HFFc6 (cell line): ENCODE measurements at regions not wholly inside any gene's neighbourhood (a gene's known extent, or its start where the extent isn't known, plus 50 kb on each side); places are given as distances from the start of the nearest gene placed in this dataset.
"Not testable (repeated sequence)": the region's sequence is repeated elsewhere in the genome, so short reads cannot be mapped to it uniquely, and the experiment has no call there.

Experiments
- DNase-seq: peaks from one replicate; pipeline ENCODE4 v3.0.0-alpha.2; 2018
- H3K27ac Mint-ChIP-seq: 2 replicates; pipeline ENCODE4 v1.8.0; 2020; ENCODE audit warnings: mild to moderate bottlenecking, mixed read lengths
- H3K27me3 Mint-ChIP-seq: 2 replicates; pipeline ENCODE4 v1.8.0; 2021; ENCODE audit warnings: mild to moderate bottlenecking, moderate library complexity, mixed read lengths; ENCODE audit not compliant: insufficient read depth
- H3K36me3 Mint-ChIP-seq: 2 replicates; pipeline ENCODE4 v1.8.0; 2021; ENCODE audit warnings: low read depth, mixed read lengths
- H3K4me1 Mint-ChIP-seq: 2 replicates; pipeline ENCODE4 v1.8.0; 2020; ENCODE audit warnings: low read depth, mixed read lengths
- H3K4me3 Mint-ChIP-seq: 2 replicates; pipeline ENCODE4 v1.8.0; 2020; ENCODE audit warnings: mild to moderate bottlenecking, moderate library complexity, mixed read lengths
- H3K9me3 Mint-ChIP-seq: 2 replicates; pipeline ENCODE4 v1.8.0; 2020; ENCODE audit warnings: mild to moderate bottlenecking, mixed read lengths
- TF ChIP-seq, protein P1 (sequence below): fragments of 200-600 bp; sonication (generic); IDR thresholded peaks from 2 replicates; pipeline ENCODE4 v1.5.0; 2021; ENCODE audit warnings: antibody characterized with exemption, mild to moderate bottlenecking

DNA sequence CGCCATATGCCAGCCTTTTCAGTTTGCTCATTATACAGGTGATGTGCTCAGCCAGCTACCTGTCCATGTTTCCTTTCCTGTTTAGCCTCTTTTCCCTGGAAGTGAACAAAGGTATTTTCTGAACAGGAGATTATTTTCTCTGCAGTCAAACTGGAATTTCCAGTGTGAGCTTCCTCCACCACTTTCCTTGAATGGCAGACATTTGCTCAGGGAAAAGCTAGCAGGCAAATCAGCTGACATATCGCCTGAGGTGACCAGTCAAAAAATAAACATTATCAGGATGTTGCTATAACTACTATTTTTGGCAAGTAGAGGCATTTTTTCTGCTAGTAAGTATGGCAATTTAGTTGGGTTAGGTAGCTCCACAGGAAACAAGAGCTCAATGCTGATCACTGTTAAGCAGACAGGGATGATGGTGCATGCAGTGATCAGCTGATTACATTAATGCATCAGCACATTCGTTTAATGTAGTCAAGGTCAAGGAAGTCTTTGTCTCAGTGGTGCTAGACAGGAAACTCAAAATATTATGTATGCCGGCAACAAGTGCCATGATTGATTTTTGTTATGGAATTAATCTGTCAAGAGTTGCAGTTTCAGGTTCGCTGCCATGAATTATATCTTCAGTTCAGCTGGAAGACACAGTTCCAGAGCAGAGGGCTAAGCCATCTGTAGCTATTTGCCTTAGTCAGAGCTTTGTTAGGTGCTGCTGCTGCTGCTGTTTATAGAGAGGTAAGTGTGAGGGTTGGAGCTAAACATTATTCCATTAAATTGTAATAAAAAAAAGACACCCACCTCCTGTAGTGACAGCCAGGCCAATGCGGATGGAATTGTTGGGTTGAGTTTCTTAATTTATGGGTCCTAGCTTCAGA, 179.7 kb upstream of the ST6GALNAC5 start:
- TF ChIP-seq, protein P1, sequence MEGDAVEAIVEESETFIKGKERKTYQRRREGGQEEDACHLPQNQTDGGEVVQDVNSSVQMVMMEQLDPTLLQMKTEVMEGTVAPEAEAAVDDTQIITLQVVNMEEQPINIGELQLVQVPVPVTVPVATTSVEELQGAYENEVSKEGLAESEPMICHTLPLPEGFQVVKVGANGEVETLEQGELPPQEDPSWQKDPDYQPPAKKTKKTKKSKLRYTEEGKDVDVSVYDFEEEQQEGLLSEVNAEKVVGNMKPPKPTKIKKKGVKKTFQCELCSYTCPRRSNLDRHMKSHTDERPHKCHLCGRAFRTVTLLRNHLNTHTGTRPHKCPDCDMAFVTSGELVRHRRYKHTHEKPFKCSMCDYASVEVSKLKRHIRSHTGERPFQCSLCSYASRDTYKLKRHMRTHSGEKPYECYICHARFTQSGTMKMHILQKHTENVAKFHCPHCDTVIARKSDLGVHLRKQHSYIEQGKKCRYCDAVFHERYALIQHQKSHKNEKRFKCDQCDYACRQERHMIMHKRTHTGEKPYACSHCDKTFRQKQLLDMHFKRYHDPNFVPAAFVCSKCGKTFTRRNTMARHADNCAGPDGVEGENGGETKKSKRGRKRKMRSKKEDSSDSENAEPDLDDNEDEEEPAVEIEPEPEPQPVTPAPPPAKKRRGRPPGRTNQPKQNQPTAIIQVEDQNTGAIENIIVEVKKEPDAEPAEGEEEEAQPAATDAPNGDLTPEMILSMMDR = no peak
- no peak overlapping the region for H3K27ac Mint-ChIP-seq
- H3K36me3 Mint-ChIP-seq = no peaks in the 10 kb centered on the region
- H3K4me3 Mint-ChIP-seq = no peak overlapping the region
- no peak for DNase-seq
- no peaks in the 10 kb centered on the region; the same call in 1 of the 2 replicates for H3K9me3 Mint-ChIP-seq
- H3K27me3 Mint-ChIP-seq = no peaks in the 10 kb centered on the region; the same call in 1 of the 2 replicates
- H3K4me1 Mint-ChIP-seq = no peaks in the 10 kb centered on the region

DNA sequence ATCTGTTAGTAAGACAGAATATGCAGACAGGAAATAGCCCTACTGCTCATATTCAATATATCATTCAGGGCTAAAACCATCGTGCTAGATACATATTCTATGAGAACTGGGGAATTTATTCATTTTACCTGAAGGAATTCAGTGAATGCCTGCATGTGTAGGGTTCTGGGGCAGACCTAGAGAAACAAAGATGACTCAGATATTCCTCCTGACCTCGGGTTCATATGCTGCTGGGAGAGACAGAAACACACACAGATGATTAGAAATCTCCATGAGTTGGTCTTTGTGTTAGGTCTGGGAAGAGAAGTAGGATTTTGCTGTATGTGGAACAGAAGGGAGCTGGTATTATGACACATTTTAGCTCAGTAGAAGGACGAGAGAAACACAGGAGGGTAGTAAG, 176.5 kb upstream of the ST6GALNAC5 start:
- no peaks in the 10 kb centered on the region for H3K4me1 Mint-ChIP-seq
- no peak for DNase-seq
- no peaks in the 10 kb centered on the region for H3K36me3 Mint-ChIP-seq

DNA sequence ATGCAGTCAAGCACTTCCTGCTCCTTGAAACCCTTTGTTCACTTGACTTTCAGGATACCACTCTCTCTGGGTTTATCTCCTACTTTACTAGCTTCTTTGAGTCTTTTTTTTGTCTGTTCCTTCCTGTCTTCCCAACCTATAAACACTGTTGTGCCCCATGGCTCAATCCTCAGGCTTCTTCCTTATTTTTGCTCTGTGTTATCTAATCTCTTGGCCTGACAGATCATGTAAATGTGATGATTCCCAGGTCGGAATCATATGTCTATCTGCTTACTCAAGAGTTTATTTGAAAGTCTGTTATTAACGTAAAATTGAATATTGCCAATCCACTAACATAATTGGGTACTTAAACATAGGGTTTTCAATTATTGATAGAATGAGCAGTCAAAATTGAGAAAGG, 171.7 kb upstream of the ST6GALNAC5 start:
- Mint-ChIP-seq H3K27ac (no peak overlapping the region), H3K4me3 (no peak overlapping the region), H3K36me3 (no peaks in the 10 kb centered on the region), H3K4me1 (no peaks in the 10 kb centered on the region), H3K27me3 (no peaks in the 10 kb centered on the region; the same call in 1 of the 2 replicates), H3K9me3 (peaks cover 15% of the 10 kb centered on the region)
- TF ChIP-seq, protein P1 = no peak
- no peak for DNase-seq

More for the DNA sequence above, 176.5 kb upstream of the ST6GALNAC5 start:
- Mint-ChIP-seq H3K27me3 (no peaks in the 10 kb centered on the region; the same call in 1 of the 2 replicates), H3K27ac (no peak overlapping the region), H3K9me3 (no peaks in the 10 kb centered on the region; the same call in 1 of the 2 replicates), H3K4me3 (no peak overlapping the region)
- TF ChIP-seq, protein P1 = no peak

DNA sequence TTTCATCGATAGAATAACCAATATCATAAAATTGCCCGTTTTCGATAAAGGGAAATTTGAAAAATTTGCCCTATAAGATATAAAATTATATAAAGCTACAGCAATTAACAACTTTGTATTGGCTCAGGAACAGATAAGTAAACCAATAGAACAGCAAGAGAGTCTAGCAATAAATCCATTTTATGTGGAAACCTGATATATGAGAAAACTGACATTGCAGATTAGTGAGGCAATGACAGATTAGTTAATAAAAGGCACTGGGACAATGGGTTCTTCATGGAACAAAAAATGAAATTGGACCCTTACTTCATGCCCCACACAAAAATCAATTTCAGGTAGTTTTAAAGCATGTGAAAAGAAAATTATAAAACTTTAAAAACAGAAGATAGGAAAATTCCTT, 169.9 kb upstream of the ST6GALNAC5 start:
- H3K4me1 Mint-ChIP-seq = no peaks in the 10 kb centered on the region
- H3K9me3 Mint-ChIP-seq = peaks cover 16% of the 10 kb centered on the region
- DNase-seq = no peak
- no peaks in the 10 kb centered on the region; the same call in 1 of the 2 replicates for H3K27me3 Mint-ChIP-seq
- no peaks in the 10 kb centered on the region for H3K36me3 Mint-ChIP-seq
- H3K4me3 Mint-ChIP-seq = no peak overlapping the region
- TF ChIP-seq, protein P1 = no peak
- no peak overlapping the region for H3K27ac Mint-ChIP-seq

DNA sequence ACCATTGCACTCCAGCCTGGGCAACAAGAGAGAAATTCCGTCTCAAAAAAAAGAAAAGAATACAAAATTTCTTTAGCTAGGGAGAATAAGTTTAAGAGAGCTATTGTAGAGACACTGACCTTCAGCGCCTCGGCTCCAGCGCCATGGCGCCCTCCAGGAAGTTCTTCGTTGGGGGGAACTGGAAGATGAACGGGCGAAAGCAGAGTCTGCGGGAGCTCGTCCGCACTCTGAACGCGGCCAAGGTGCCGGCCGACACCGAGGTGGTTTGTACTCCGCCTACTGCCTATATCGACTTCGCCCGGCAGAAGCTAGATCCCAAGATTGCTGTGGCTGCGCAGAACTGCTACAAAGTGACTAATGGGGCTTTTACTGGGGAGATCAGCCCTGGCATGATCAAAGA, 167.6 kb upstream of the ST6GALNAC5 start:
- not testable (repeated sequence) for H3K4me1 Mint-ChIP-seq, H3K27ac Mint-ChIP-seq, H3K27me3 Mint-ChIP-seq, H3K4me3 Mint-ChIP-seq, DNase-seq, H3K36me3 Mint-ChIP-seq
- peaks cover 16% of the 10 kb centered on the region for H3K9me3 Mint-ChIP-seq

DNA sequence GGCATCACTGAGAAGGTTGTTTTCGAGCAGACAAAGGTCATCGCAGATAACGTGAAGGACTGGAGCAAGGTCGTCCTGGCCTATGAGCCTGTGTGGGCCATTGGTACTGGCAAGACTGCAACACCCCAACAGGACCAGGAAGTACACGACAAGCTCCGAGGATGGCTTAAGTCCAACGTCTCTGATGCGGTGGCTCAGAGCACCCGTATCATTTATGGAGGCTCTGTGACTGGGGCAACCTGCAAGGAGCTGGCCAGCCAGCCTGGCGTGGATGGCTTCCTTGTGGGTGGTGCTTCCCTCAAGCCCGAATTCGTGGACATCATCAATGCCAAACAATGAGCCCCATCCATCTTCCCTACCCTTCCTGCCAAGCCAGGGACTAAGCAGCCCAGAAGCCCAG, 167.1 kb upstream of the ST6GALNAC5 start:
- H3K27me3 Mint-ChIP-seq, H3K36me3 Mint-ChIP-seq, H3K4me3 Mint-ChIP-seq, DNase-seq, H3K27ac Mint-ChIP-seq, H3K4me1 Mint-ChIP-seq: not testable (repeated sequence)
- peaks cover 16% of the 10 kb centered on the region for H3K9me3 Mint-ChIP-seq
